H1 (cell line): ENCODE measurements at regions not wholly inside any gene's neighbourhood (a gene's known extent, or its start where the extent isn't known, plus 50 kb on each side); places are given as distances from the start of the nearest gene placed in this dataset.

ENCODE experiments used
- CTCF ChIA-PET: fragments of 300-600 bp; sonication (Branson Sonifier 250); formaldehyde crosslinking; loops from one replicate; lab custom pipeline; 2021; ENCODE audit not compliant: partially characterized antibody; lab: Charles Lee
- POLR2A ChIA-PET: fragments of 300-600 bp; sonication (Branson Sonifier 250); formaldehyde crosslinking; loops from one replicate; lab custom pipeline; 2021; ENCODE audit warnings: inconsistent platforms; ENCODE audit not compliant: partially characterized antibody; lab: Charles Lee
- DNase-seq, 2 experiments: peaks; one replicate each; pipeline versions ENCODE4 v3.0.0 to v3.0.0-alpha.2; 2010 to 2022; ENCODE audit warnings: low spot score in 2 of 2, low read depth in 1 of 2, mixed read lengths in 1 of 2
- FAIRE-seq: peaks from 2 replicates; lab custom pipeline; 2011; peaks lifted over from hg19 to GRCh38; lab: Jason Lieb, UNC
- H2AFZ ChIP-seq: 2 replicates; pipeline ENCODE4 v1.8.1; 2012; ENCODE audit warnings: low read length, inconsistent platforms
- H2AK5ac ChIP-seq: 2 replicates; pipeline ENCODE4 v1.6.1; 2013; ENCODE audit warnings: low read depth, low read length
- H2BK120ac ChIP-seq: replicated peaks from 2 replicates; pipeline ENCODE3; 2013; ENCODE audit warnings: low read depth, low read length, inconsistent platforms
- H2BK12ac ChIP-seq: 2 replicates; pipeline ENCODE4 v1.6.1; 2013; ENCODE audit warnings: low read depth, low read length
- H2BK15ac ChIP-seq: 2 replicates; pipeline ENCODE4 v1.6.1; 2013; ENCODE audit warnings: low read length
- H2BK20ac ChIP-seq: 2 replicates; pipeline ENCODE4 v1.6.1; 2013; ENCODE audit warnings: low read length
- H2BK5ac ChIP-seq: 2 replicates; pipeline ENCODE4 v1.6.1; 2013; ENCODE audit warnings: low read depth, low read length
- H3K14ac ChIP-seq: 2 replicates; pipeline ENCODE4 v1.6.1; 2013; ENCODE audit warnings: inconsistent platforms; ENCODE audit not compliant: insufficient read length
- H3K18ac ChIP-seq: 2 replicates; pipeline ENCODE4 v1.6.1; 2013; ENCODE audit warnings: low read length; ENCODE audit errors: extremely low read depth
- H3K23ac ChIP-seq: 2 replicates; pipeline ENCODE4 v1.6.1; 2013; ENCODE audit warnings: inconsistent platforms; ENCODE audit not compliant: insufficient read length
- H3K23me2 ChIP-seq: 2 replicates; pipeline ENCODE4 v1.6.1; 2013; ENCODE audit warnings: low read depth, low read length
- H3K27ac ChIP-seq: 2 replicates; pipeline ENCODE4 v1.6.1; 2011; ENCODE audit warnings: low read depth, low read length, inconsistent platforms
- H3K27me3 ChIP-seq, 4 experiments: replicated peaks in 1 of 4; 1 replicate in 1 of 4; 2 replicates in 3 of 4; pipeline versions ENCODE4 v1.6.1 to v1.8.1; 2011 to 2013; ENCODE audit warnings: low read length in 3 of 4, mild to moderate bottlenecking in 3 of 4, inconsistent platforms in 2 of 4, mixed read lengths in 2 of 4, moderate library complexity in 1 of 4; ENCODE audit not compliant: control insufficient read depth in 3 of 4, insufficient read depth in 3 of 4; ENCODE audit errors: extremely low read depth in 1 of 4
- H3K36me3 ChIP-seq, 4 experiments: 2 replicates each; pipeline versions ENCODE4 v1.6.1 to v1.8.1; 2011 to 2013; ENCODE audit warnings: mild to moderate bottlenecking in 4 of 4, low read length in 3 of 4, moderate library complexity in 2 of 4, control low read depth in 1 of 4, inconsistent platforms in 1 of 4; ENCODE audit not compliant: insufficient read depth in 4 of 4, control insufficient read depth in 2 of 4
- H3K4ac ChIP-seq: replicated peaks from 2 replicates; pipeline ENCODE3; 2013; ENCODE audit warnings: low read length, low read depth, mixed read lengths, inconsistent platforms; ENCODE audit not compliant: insufficient read length
- H3K4me1 ChIP-seq, 4 experiments: replicated peaks in 1 of 4; 1 replicate in 1 of 4; 2 replicates in 3 of 4; pipeline versions ENCODE4 v1.6.1 to v1.8.1; 2011 to 2013; ENCODE audit warnings: low read length in 3 of 4, inconsistent platforms in 2 of 4, mixed read lengths in 1 of 4; ENCODE audit not compliant: insufficient read depth in 4 of 4, control insufficient read depth in 3 of 4
- H3K4me2 ChIP-seq, 2 experiments: 2 replicates each; pipeline versions ENCODE4 v1.6.1 to v1.8.1; 2011 to 2013; ENCODE audit warnings: low read depth in 2 of 2, low read length in 2 of 2, control low read depth in 1 of 2, inconsistent platforms in 1 of 2, mild to moderate bottlenecking in 1 of 2; ENCODE audit not compliant: insufficient read depth in 1 of 2
- H3K4me3 ChIP-seq, 4 experiments: fragments of 200-600, 300-600 bp in 1 of 4; sonication (generic), shearing (Covaris generic), sonication (Bioruptor Twin) in 1 of 4; 2 replicates each; pipeline versions ENCODE4 v1.5.1 to v1.8.1; 2011 to 2016; ENCODE audit warnings: low read length in 4 of 4, low read depth in 3 of 4, control low read depth in 2 of 4, inconsistent platforms in 2 of 4, mild to moderate bottlenecking in 2 of 4, mixed read lengths in 1 of 4, moderate library complexity in 1 of 4; ENCODE audit not compliant: insufficient read depth in 2 of 4; ENCODE audit errors: extremely low read depth in 1 of 4
- H3K56ac ChIP-seq: replicated peaks from 2 replicates; pipeline ENCODE3; 2013; ENCODE audit warnings: low read depth, mild to moderate bottlenecking, mixed read lengths, low read length, inconsistent platforms; ENCODE audit not compliant: insufficient read length
- H3K79me1 ChIP-seq: 2 replicates; pipeline ENCODE4 v1.6.1; 2013; ENCODE audit warnings: low read depth, low read length, control low read depth
- H3K79me2 ChIP-seq, 2 experiments: 2 replicates each; pipeline versions ENCODE4 v1.6.1 to v1.8.1; 2012 to 2013; ENCODE audit warnings: low read length in 2 of 2, mild to moderate bottlenecking in 2 of 2, inconsistent platforms in 1 of 2; ENCODE audit not compliant: insufficient read depth in 2 of 2, control insufficient read depth in 1 of 2
- H3K9ac ChIP-seq, 4 experiments: replicated peaks in 1 of 4; 1 replicate in 1 of 4; 2 replicates in 3 of 4; pipeline versions ENCODE4 v1.6.1 to v1.8.1; 2011 to 2013; ENCODE audit warnings: low read depth in 3 of 4, low read length in 3 of 4, control low read depth in 2 of 4, mild to moderate bottlenecking in 2 of 4, moderate library complexity in 2 of 4, inconsistent platforms in 1 of 4; ENCODE audit errors: extremely low read depth in 1 of 4
- H3K9me3 ChIP-seq, 2 experiments: 2 replicates each; pipeline versions ENCODE4 v1.6.1 to v1.8.1; 2012 to 2013; ENCODE audit warnings: mild to moderate bottlenecking in 2 of 2, moderate library complexity in 2 of 2, control low read depth in 1 of 2, inconsistent platforms in 1 of 2, low read depth in 1 of 2, low read length in 1 of 2, mixed read lengths in 1 of 2; ENCODE audit not compliant: insufficient read depth in 2 of 2
- H4K20me1 ChIP-seq, 2 experiments: replicated peaks in 1 of 2; 2 replicates each; pipeline versions ENCODE3 to v1.8.1; 2011 to 2013; ENCODE audit warnings: inconsistent platforms in 2 of 2, low read length in 2 of 2, mild to moderate bottlenecking in 1 of 2; ENCODE audit not compliant: insufficient read depth in 2 of 2, control insufficient read depth in 1 of 2
- H4K5ac ChIP-seq: 2 replicates; pipeline ENCODE4 v1.6.1; 2013; ENCODE audit warnings: low read length, low read depth, mixed read lengths, inconsistent platforms; ENCODE audit not compliant: insufficient read length
- H4K8ac ChIP-seq: 2 replicates; pipeline ENCODE4 v1.8.0; 2013; ENCODE audit warnings: mild to moderate bottlenecking, moderate library complexity, low read length, inconsistent platforms; ENCODE audit not compliant: insufficient read depth; ENCODE audit errors: extremely low read depth
- H4K91ac ChIP-seq: replicated peaks from 2 replicates; pipeline ENCODE3; 2013; ENCODE audit warnings: low read length, mixed read lengths, inconsistent platforms; ENCODE audit not compliant: insufficient read length
- BCL11A ChIP-seq, 2 experiments: IDR thresholded peaks; one replicate each; pipeline ENCODE4 v1.6.1; 2011; ENCODE audit warnings: low read depth in 2 of 2, low read length in 2 of 2, mild to moderate bottlenecking in 2 of 2
- CBX5 ChIP-seq: fragments of 300-800, 300-1000 bp; sonication (generic); IDR thresholded peaks from 2 replicates; pipeline ENCODE4 v1.7.1; 2016; ENCODE audit warnings: antibody characterized with exemption, low read length, low read depth
- CHD2 ChIP-seq: IDR thresholded peaks from 2 replicates; pipeline ENCODE4 v1.6.1; 2012; ENCODE audit warnings: low read length, improper control_type of control experiment
- CTBP2 ChIP-seq: IDR thresholded peaks from 2 replicates; pipeline ENCODE4 v1.7.0; 2011; ENCODE audit warnings: borderline replicate concordance, mild to moderate bottlenecking, moderate library complexity, mixed read lengths, low read length; ENCODE audit not compliant: insufficient read depth, insufficient read length
- EP300 ChIP-seq, 2 experiments: IDR thresholded peaks; 1 replicate in 1 of 2; 2 replicates in 1 of 2; pipeline ENCODE4 v1.6.1; 2011 to 2012; ENCODE audit warnings: low read depth in 2 of 2, low read length in 2 of 2, mild to moderate bottlenecking in 2 of 2, borderline replicate concordance in 1 of 2, inconsistent platforms in 1 of 2, moderate library complexity in 1 of 2
- EZH2 ChIP-seq: fragments of 200-600 bp; sonication (generic); IDR thresholded peaks from 2 replicates; pipeline ENCODE4 v1.7.1; 2012; ENCODE audit warnings: low read depth, mild to moderate bottlenecking, moderate library complexity, low read length, inconsistent platforms; ENCODE audit not compliant: severe bottlenecking
- KDM4A ChIP-seq: IDR thresholded peaks from one replicate; pipeline ENCODE4 v1.7.1; 2012; ENCODE audit warnings: low read depth, mild to moderate bottlenecking, moderate library complexity, low read length, inconsistent platforms; ENCODE audit not compliant: severe bottlenecking
- PHF8 ChIP-seq: fragments of 200-600 bp; sonication (generic); conservative IDR thresholded peaks from 2 replicates; pipeline ENCODE4 v1.7.1; 2012; ENCODE audit warnings: low read depth, mild to moderate bottlenecking, inconsistent platforms, low read length, moderate library complexity
- POLR2A ChIP-seq, 2 experiments: IDR thresholded peaks; 1 replicate in 1 of 2; 2 replicates in 1 of 2; pipeline ENCODE4 v1.6.1; 2011; ENCODE audit warnings: low read depth in 2 of 2, low read length in 2 of 2, mild to moderate bottlenecking in 2 of 2; ENCODE audit errors: control extremely low read depth in 1 of 2
- SIN3A ChIP-seq, 2 experiments: IDR thresholded peaks in 1 of 2; conservative IDR thresholded peaks in 1 of 2; 2 replicates each; pipeline ENCODE4 v1.6.1; 2011 to 2012; ENCODE audit warnings: low read length in 2 of 2, improper control_type of control experiment in 1 of 2, low read depth in 1 of 2, mild to moderate bottlenecking in 1 of 2
- SP2 ChIP-seq: IDR thresholded peaks from 2 replicates; pipeline ENCODE4 v1.6.1; 2012; ENCODE audit warnings: mild to moderate bottlenecking, low read length, inconsistent platforms
- SRF ChIP-seq: IDR thresholded peaks from 2 replicates; pipeline ENCODE4 v1.6.1; 2011; ENCODE audit warnings: mild to moderate bottlenecking, low read depth, low read length, moderate library complexity
- TAF1 ChIP-seq: IDR thresholded peaks from 2 replicates; pipeline ENCODE4 v1.6.1; 2011; ENCODE audit warnings: mild to moderate bottlenecking, low read depth, low read length
- TCF12 ChIP-seq: IDR thresholded peaks from 2 replicates; pipeline ENCODE4 v1.6.1; 2011; ENCODE audit warnings: low read depth, mild to moderate bottlenecking, low read length
- YY1 ChIP-seq: IDR thresholded peaks from 2 replicates; pipeline ENCODE4 v1.6.1; 2011; ENCODE audit warnings: low read depth, mild to moderate bottlenecking, low read length
- WGBS, 2 experiments: shearing (Covaris generic) in 1 of 2; methylation state at CpG; one replicate each; pipeline versions ENCODE4 v1.1.6 to v1.1.7; 2013 to 2015; ENCODE audit warnings: low lambda C conversion rate in 2 of 2, mixed read lengths in 2 of 2, inconsistent platforms in 1 of 2, low coverage in 1 of 2, missing lambda C conversion rate in 1 of 2; ENCODE audit not compliant: insufficient replicate concordance in 2 of 2, insufficient coverage in 1 of 2, insufficient read length in 1 of 2; ENCODE audit errors: extremely low coverage in 1 of 2, missing lambda C conversion rate in 1 of 2; 5-methylcytosine and 5-hydroxymethylcytosine counted together

DNA sequence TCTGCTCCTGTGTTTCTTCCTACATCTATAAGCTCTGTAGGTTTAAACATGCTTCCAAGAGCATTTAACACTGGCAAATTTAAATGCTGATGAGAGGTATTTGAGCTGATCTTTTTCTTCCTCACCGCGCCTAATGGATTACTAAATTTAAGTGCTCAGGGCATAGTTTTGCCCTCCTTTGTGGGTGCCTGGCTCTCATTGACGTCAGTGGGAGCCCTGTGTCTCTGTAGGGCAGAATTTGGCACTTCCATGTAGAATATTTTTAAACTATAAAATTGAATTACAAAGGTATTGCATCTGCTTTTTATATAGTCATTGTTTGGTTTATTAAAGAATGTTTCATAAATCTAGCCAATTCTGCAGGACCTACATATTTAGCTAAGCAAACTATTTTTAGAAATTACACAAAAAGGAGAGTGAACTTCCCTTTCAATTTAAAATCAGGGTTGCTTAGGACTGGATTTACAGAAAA is 444.8 kb downstream of the AEBP2 start:
- H2BK120ac ChIP-seq: no peak overlapping the region
- H3K56ac ChIP-seq: no peak overlapping the region
- H2AK5ac ChIP-seq: no peak overlapping the region
- 87% methylated on average over 3 of the region's 3 CpGs; no CpG with 5 or more reads in 1 of the 2 experiments for WGBS, 2 experiments
- H3K27ac ChIP-seq: no peak overlapping the region
- no peak overlapping the region for H4K91ac ChIP-seq
- no peak overlapping the region for H3K4me3 ChIP-seq
- H4K5ac ChIP-seq: no peak overlapping the region
- H3K4me1 ChIP-seq: no peaks in the 10 kb centered on the region
- no peak overlapping the region for H3K4ac ChIP-seq
- no peaks in the 10 kb centered on the region for H3K9me3 ChIP-seq
- H2BK12ac ChIP-seq: no peak overlapping the region
- no peak overlapping the region for H3K18ac ChIP-seq
- no peaks in the 10 kb centered on the region for H3K36me3 ChIP-seq
- H3K23ac ChIP-seq: no peak overlapping the region
- no peak overlapping the region for H4K8ac ChIP-seq
- H2BK5ac ChIP-seq: no peak overlapping the region
- no peaks in the 10 kb centered on the region for H4K20me1 ChIP-seq
- no peaks in the 10 kb centered on the region for H3K27me3 ChIP-seq
- no peak overlapping the region for H2BK15ac ChIP-seq
- no peaks in the 10 kb centered on the region for H3K79me2 ChIP-seq
- H2BK20ac ChIP-seq: no peak overlapping the region
- CTCF ChIA-PET: no interaction called here
- no peak overlapping the region for H3K9ac ChIP-seq
- H3K79me1 ChIP-seq: no peaks in the 10 kb centered on the region
- no peaks in the 10 kb centered on the region for H3K23me2 ChIP-seq
- no peak overlapping the region for H3K14ac ChIP-seq
- H2AFZ ChIP-seq: no peak overlapping the region
- POLR2A ChIA-PET: no interaction called here
- FAIRE-seq: no peak
- H3K4me2 ChIP-seq: no peak overlapping the region
- no peak for DNase-seq
- TF ChIP-seq TAF1: no peak
- no peak for TF ChIP-seq POLR2A (IDR thresholded peaks at IDR 0.05; ENCODE audit: control extremely low read depth in 1 of 2, low read depth in 2 of 2, low read length in 2 of 2)
- TF ChIP-seq EP300 (IDR thresholded peaks at IDR 0.05; ENCODE audit: borderline replicate concordance in 1 of 2, low read depth in 2 of 2, low read length in 2 of 2): no peak
- no peak for TF ChIP-seq CTBP2
- TF ChIP-seq CBX5: no peak
- no peak for TF ChIP-seq SP2
- no peak for TF ChIP-seq KDM4A
- no peak for TF ChIP-seq BCL11A (IDR thresholded peaks at IDR 0.05; ENCODE audit: low read depth in 2 of 2, low read length in 2 of 2)
- no peak for TF ChIP-seq SIN3A (conservative IDR thresholded peaks at IDR 0.05 in 1 of 2, IDR thresholded peaks at IDR 0.05 in 1 of 2; ENCODE audit: low read depth in 1 of 2, low read length in 2 of 2)
- TF ChIP-seq YY1: no peak
- TF ChIP-seq CHD2: no peak
- TF ChIP-seq SRF: no peak
- no peak for TF ChIP-seq TCF12
- TF ChIP-seq PHF8: no peak
- no peak for TF ChIP-seq EZH2
